ENCODE measurements at regions not wholly inside any gene's neighbourhood (a gene's known extent, or its start where the extent isn't known, plus 50 kb on each side); places are given as distances from the start of the nearest gene placed in this dataset.
"Not testable (repeated sequence)": the region's sequence is repeated elsewhere in the genome, so short reads cannot be mapped to it uniquely, and the experiment has no call there.

- not testable (repeated sequence) for TF ChIP-seq SPI1 (IDR thresholded peaks at IDR 0.05; ENCODE audit: borderline replicate concordance, insufficient read depth, low read depth, low read length); E2F8 (IDR thresholded peaks at IDR 0.05; ENCODE audit: low read depth, partially characterized antibody); IRF3 (IDR thresholded peaks at IDR 0.05); POLR2A (IDR thresholded peaks at IDR 0.05; ENCODE audit: low read depth, low read length); ATF2 (IDR thresholded peaks at IDR 0.05; ENCODE audit: low read length); CTCF (IDR thresholded peaks at IDR 0.05 in 2 of 3, conservative IDR thresholded peaks at IDR 0.05 in 1 of 3; ENCODE audit: control insufficient read depth in 2 of 3, extremely low read depth in 1 of 3, insufficient read depth in 1 of 3, low read depth in 3 of 3, low read length in 3 of 3); USF2 (IDR thresholded peaks at IDR 0.05; ENCODE audit: borderline replicate concordance, low read depth, low read length); CBX3 (IDR thresholded peaks at IDR 0.05; ENCODE audit: borderline replicate concordance, low read depth); NBN (IDR thresholded peaks at IDR 0.05); MYC (IDR thresholded peaks at IDR 0.05; ENCODE audit: insufficient read depth, insufficient read length, insufficient replicate concordance, low read length, severe bottlenecking); ZBTB33 (IDR thresholded peaks at IDR 0.05); POLR2AphosphoS5 (IDR thresholded peaks at IDR 0.05; ENCODE audit: low read length); EZH2 (IDR thresholded peaks at IDR 0.05; ENCODE audit: borderline replicate concordance, control insufficient read depth, low read depth, low read length); CREB1 (IDR thresholded peaks at IDR 0.05; ENCODE audit: low read depth)
Observed at GRCh38 chr12:94007833-94008232, 140.5 kb upstream of the PLXNC1 start.
